Liver (tissue), 8 donors: ENCODE measurements at regions not wholly inside any gene's neighbourhood (a gene's known extent, or its start where the extent isn't known, plus 50 kb on each side); places are given as distances from the start of the nearest gene placed in this dataset.
"Not testable (repeated sequence)": the region's sequence is repeated elsewhere in the genome, so short reads cannot be mapped to it uniquely, and the experiment has no call there.

Source experiments
- DNase-seq: peaks from one replicate; pipeline ENCODE4 v3.0.0-alpha.2; 2017; ENCODE audit warnings: low spot score
- H3K27ac ChIP-seq, 2 donors: one replicate each; pipeline ENCODE4 v1.7.0; 2013; ENCODE audit warnings: inconsistent platforms in 2 of 2, low read length in 2 of 2, control low read depth in 1 of 2, low read depth in 1 of 2, mild to moderate bottlenecking in 1 of 2
- H3K27me3 ChIP-seq, 4 donors: one replicate each; pipeline versions ENCODE4 v1.6.1 to v1.7.0; 2013; ENCODE audit warnings: low read length in 3 of 4, inconsistent platforms in 1 of 4, mild to moderate bottlenecking in 1 of 4, moderate library complexity in 1 of 4; ENCODE audit not compliant: control insufficient read depth in 4 of 4, insufficient read depth in 4 of 4
- H3K36me3 ChIP-seq, 4 donors: one replicate each; pipeline versions ENCODE4 v1.6.1 to v1.7.0; 2013; ENCODE audit warnings: low read length in 3 of 4, mild to moderate bottlenecking in 3 of 4, low read depth in 1 of 4, moderate library complexity in 1 of 4; ENCODE audit not compliant: control insufficient read depth in 4 of 4, insufficient read depth in 3 of 4
- H3K4me1 ChIP-seq, 4 donors: one replicate each; pipeline versions ENCODE4 v1.6.1 to v1.7.0; 2013; ENCODE audit warnings: low read length in 3 of 4, mild to moderate bottlenecking in 3 of 4, moderate library complexity in 1 of 4; ENCODE audit not compliant: control insufficient read depth in 4 of 4, insufficient read depth in 4 of 4
- H3K4me3 ChIP-seq, 3 donors: one replicate each; pipeline versions ENCODE4 v1.6.1 to v1.7.0; 2013; ENCODE audit warnings: low read length in 3 of 3, control low read depth in 1 of 3, low read depth in 1 of 3, mild to moderate bottlenecking in 1 of 3
- H3K9ac ChIP-seq, 2 donors: one replicate each; pipeline ENCODE4 v1.7.0; 2013; ENCODE audit warnings: low read length in 2 of 2, mild to moderate bottlenecking in 2 of 2, moderate library complexity in 2 of 2, control low read depth in 1 of 2, low read depth in 1 of 2
- H3K9me3 ChIP-seq, 4 donors: one replicate each; pipeline versions ENCODE4 v1.6.1 to v1.7.0; 2013; ENCODE audit warnings: low read length in 3 of 4; ENCODE audit not compliant: control insufficient read depth in 4 of 4
- EGR1 ChIP-seq, 2 donors: IDR thresholded peaks; 2 replicates each; pipeline ENCODE4 v1.6.1; 2016 to 2018; ENCODE audit warnings: antibody characterized with exemption in 2 of 2, low read depth in 2 of 2
- FOXA1 ChIP-seq: IDR thresholded peaks from 2 replicates; pipeline ENCODE4 v1.6.1; 2016; ENCODE audit warnings: antibody characterized with exemption
- FOXA2 ChIP-seq: IDR thresholded peaks from 2 replicates; pipeline ENCODE4 v1.6.1; 2016; ENCODE audit warnings: antibody characterized with exemption
- GABPA ChIP-seq, 2 donors: IDR thresholded peaks in 1 of 2; conservative IDR thresholded peaks in 1 of 2; 2 replicates each; pipeline ENCODE4 v1.6.1; 2016; ENCODE audit warnings: antibody characterized with exemption in 2 of 2, mild to moderate bottlenecking in 1 of 2, moderate library complexity in 1 of 2
- HNF4A ChIP-seq, 2 donors: conservative IDR thresholded peaks; 2 replicates each; pipeline ENCODE4 v1.6.1; 2016; ENCODE audit warnings: antibody characterized with exemption in 2 of 2, mild to moderate bottlenecking in 2 of 2
- HNF4G ChIP-seq: IDR thresholded peaks from 2 replicates; pipeline ENCODE4 v1.6.1; 2016; ENCODE audit warnings: antibody characterized with exemption
- JUND ChIP-seq, 2 donors: IDR thresholded peaks; 2 replicates each; pipeline ENCODE4 v1.6.1; 2016; ENCODE audit warnings: antibody characterized with exemption in 2 of 2
- RAD21 ChIP-seq, 2 donors: IDR thresholded peaks; 2 replicates each; pipeline ENCODE4 v1.6.1; 2016; ENCODE audit warnings: antibody characterized with exemption in 2 of 2, mild to moderate bottlenecking in 2 of 2
- SP1 ChIP-seq: IDR thresholded peaks from 2 replicates; pipeline ENCODE4 v1.6.1; 2018; ENCODE audit warnings: antibody characterized with exemption, mild to moderate bottlenecking
- TAF1 ChIP-seq: conservative IDR thresholded peaks from 2 replicates; pipeline ENCODE4 v1.6.1; 2016; ENCODE audit warnings: antibody characterized with exemption, mild to moderate bottlenecking
- YY1 ChIP-seq: IDR thresholded peaks from 2 replicates; pipeline ENCODE4 v1.6.1; 2016; ENCODE audit warnings: antibody characterized with exemption, mild to moderate bottlenecking
- WGBS: extraction: QIAGEN DNeasy Blood & Tissue Kit; methylation state at CpG from one replicate; pipeline ENCODE4 v1.1.7; 2013; 5-methylcytosine and 5-hydroxymethylcytosine counted together
- TF ChIP-seq, protein P1 (sequence below): IDR thresholded peaks from 2 replicates; pipeline ENCODE4 v1.6.1; 2016; ENCODE audit warnings: antibody characterized with exemption, mild to moderate bottlenecking
- TF ChIP-seq, protein P2 (sequence below): IDR thresholded peaks from 2 replicates; pipeline ENCODE4 v1.6.1; 2016; ENCODE audit warnings: antibody characterized with exemption
- TF ChIP-seq, protein P3 (sequence below): IDR thresholded peaks from 2 replicates; pipeline ENCODE4 v1.6.1; 2016; ENCODE audit warnings: antibody characterized with exemption
- TF ChIP-seq, protein P4 (sequence below): fragments of 150-350 bp; IDR thresholded peaks from 2 replicates; pipeline ENCODE4 v1.5.1; 2017; ENCODE audit warnings: improper control_type of control experiment, low read depth, low read length; ENCODE audit not compliant: missing input control
- donor health status: healthy.
- donor health status: healthy.
- donor health status: healthy.
- donor health status: healthy.
- donor health status: healthy.

DNA sequence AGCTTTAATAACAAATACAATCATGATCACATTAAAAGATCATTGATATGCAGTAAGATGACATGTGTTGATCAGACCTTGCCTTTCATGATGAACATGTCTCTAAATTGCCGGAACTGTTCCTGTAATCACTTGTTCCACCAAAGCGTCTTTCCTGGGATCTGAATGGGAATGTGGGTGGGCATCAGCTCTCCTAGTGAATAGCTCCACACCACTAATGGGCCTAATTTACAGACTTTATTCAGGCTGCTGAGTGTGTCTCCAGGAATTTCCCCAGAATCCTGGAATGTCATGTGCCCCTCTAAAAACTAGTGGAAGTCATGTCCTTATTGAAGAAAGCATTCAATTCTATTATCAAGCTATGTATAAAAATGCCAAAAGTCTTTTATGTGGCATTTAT lies 765.1 kb upstream of the CTNND2 start (continued):
- TF ChIP-seq, protein P1, sequence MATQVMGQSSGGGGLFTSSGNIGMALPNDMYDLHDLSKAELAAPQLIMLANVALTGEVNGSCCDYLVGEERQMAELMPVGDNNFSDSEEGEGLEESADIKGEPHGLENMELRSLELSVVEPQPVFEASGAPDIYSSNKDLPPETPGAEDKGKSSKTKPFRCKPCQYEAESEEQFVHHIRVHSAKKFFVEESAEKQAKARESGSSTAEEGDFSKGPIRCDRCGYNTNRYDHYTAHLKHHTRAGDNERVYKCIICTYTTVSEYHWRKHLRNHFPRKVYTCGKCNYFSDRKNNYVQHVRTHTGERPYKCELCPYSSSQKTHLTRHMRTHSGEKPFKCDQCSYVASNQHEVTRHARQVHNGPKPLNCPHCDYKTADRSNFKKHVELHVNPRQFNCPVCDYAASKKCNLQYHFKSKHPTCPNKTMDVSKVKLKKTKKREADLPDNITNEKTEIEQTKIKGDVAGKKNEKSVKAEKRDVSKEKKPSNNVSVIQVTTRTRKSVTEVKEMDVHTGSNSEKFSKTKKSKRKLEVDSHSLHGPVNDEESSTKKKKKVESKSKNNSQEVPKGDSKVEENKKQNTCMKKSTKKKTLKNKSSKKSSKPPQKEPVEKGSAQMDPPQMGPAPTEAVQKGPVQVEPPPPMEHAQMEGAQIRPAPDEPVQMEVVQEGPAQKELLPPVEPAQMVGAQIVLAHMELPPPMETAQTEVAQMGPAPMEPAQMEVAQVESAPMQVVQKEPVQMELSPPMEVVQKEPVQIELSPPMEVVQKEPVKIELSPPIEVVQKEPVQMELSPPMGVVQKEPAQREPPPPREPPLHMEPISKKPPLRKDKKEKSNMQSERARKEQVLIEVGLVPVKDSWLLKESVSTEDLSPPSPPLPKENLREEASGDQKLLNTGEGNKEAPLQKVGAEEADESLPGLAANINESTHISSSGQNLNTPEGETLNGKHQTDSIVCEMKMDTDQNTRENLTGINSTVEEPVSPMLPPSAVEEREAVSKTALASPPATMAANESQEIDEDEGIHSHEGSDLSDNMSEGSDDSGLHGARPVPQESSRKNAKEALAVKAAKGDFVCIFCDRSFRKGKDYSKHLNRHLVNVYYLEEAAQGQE = no peak
- TF ChIP-seq TAF1 = no peak
- TF ChIP-seq JUND (IDR thresholded peaks at IDR 0.05) = no peak
- TF ChIP-seq, protein P2, sequence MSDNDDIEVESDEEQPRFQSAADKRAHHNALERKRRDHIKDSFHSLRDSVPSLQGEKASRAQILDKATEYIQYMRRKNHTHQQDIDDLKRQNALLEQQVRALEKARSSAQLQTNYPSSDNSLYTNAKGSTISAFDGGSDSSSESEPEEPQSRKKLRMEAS = no peak
- TF ChIP-seq FOXA2 = no peak
- TF ChIP-seq RAD21 (IDR thresholded peaks at IDR 0.05) = no peak

DNA sequence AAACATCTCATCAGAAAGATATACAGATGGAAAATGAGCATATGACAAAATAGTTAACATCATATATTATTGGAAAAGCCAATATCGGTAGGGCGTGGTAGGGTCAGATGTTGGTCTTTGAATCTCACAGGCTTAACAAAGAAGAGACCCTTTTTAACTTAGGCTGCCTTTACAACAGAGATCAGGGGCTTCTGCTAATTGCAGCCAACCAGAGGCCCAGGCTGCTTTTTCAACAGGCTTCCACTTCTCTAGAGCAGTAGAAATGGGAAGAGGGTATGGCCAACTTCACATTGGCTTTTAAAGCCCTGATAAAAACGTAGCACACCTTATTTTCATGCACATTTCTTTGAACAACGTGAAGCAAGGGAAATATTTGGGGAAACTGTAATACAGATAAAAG lies 764.3 kb upstream of the CTNND2 start:
- no peaks in the 10 kb centered on the region for H3K27me3 ChIP-seq
- 59% methylated on average over 4 of the region's 4 CpGs for WGBS
- no peak overlapping the region for H3K27ac ChIP-seq
- no peaks in the 10 kb centered on the region for H3K4me1 ChIP-seq
- H3K36me3 ChIP-seq = no peaks in the 10 kb centered on the region
- H3K9me3 ChIP-seq = no peaks in the 10 kb centered on the region
- H3K9ac ChIP-seq = no peak overlapping the region
- DNase-seq = no peak
- no peak for TF ChIP-seq FOXA2
- no peak for TF ChIP-seq EGR1 (IDR thresholded peaks at IDR 0.05; ENCODE audit: low read depth in 2 of 2)
- TF ChIP-seq, protein P1 = no peak
- TF ChIP-seq, protein P3, sequence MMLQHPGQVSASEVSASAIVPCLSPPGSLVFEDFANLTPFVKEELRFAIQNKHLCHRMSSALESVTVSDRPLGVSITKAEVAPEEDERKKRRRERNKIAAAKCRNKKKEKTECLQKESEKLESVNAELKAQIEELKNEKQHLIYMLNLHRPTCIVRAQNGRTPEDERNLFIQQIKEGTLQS = no peak
- no peak for TF ChIP-seq YY1
- TF ChIP-seq HNF4A (conservative IDR thresholded peaks at IDR 0.05) = no peak
- TF ChIP-seq SP1 = no peak
- TF ChIP-seq HNF4G = no peak
- TF ChIP-seq, protein P2 = no peak
- no peak for TF ChIP-seq RAD21 (IDR thresholded peaks at IDR 0.05)
- no peak for TF ChIP-seq GABPA (IDR thresholded peaks at IDR 0.05 in 1 of 2, conservative IDR thresholded peaks at IDR 0.05 in 1 of 2)
- no peak for TF ChIP-seq FOXA1
- no peak for TF ChIP-seq JUND (IDR thresholded peaks at IDR 0.05)
- TF ChIP-seq, protein P4, sequence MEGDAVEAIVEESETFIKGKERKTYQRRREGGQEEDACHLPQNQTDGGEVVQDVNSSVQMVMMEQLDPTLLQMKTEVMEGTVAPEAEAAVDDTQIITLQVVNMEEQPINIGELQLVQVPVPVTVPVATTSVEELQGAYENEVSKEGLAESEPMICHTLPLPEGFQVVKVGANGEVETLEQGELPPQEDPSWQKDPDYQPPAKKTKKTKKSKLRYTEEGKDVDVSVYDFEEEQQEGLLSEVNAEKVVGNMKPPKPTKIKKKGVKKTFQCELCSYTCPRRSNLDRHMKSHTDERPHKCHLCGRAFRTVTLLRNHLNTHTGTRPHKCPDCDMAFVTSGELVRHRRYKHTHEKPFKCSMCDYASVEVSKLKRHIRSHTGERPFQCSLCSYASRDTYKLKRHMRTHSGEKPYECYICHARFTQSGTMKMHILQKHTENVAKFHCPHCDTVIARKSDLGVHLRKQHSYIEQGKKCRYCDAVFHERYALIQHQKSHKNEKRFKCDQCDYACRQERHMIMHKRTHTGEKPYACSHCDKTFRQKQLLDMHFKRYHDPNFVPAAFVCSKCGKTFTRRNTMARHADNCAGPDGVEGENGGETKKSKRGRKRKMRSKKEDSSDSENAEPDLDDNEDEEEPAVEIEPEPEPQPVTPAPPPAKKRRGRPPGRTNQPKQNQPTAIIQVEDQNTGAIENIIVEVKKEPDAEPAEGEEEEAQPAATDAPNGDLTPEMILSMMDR = no peak
- TF ChIP-seq TAF1 = no peak
- no peak overlapping the region for H3K4me3 ChIP-seq

DNA sequence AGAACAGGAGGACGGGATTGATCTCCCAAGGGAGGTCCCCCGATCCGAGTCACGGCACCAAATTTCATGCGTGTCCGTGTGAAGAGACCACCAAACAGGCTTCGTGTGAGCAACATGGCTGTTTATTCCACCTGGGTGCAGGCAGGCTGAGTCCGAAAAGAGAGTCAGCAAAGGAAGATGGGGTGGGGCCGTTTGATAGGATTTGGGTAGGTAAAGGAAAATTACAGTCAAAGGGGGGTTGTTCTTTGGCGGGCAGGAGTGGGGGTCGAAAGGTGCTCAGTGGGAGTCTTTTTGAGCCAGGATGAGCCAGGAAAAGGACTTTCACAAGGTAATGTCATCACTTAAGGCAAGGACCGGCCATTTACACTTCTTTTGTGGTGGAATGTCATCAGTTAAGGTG lies 763.6 kb upstream of the CTNND2 start:
- not testable (repeated sequence) for H3K36me3 ChIP-seq, DNase-seq, H3K9ac ChIP-seq, H3K27ac ChIP-seq, H3K27me3 ChIP-seq, H3K4me3 ChIP-seq, H3K4me1 ChIP-seq, H3K9me3 ChIP-seq
- WGBS = 76% methylated on average over 12 of the region's 12 CpGs

DNA sequence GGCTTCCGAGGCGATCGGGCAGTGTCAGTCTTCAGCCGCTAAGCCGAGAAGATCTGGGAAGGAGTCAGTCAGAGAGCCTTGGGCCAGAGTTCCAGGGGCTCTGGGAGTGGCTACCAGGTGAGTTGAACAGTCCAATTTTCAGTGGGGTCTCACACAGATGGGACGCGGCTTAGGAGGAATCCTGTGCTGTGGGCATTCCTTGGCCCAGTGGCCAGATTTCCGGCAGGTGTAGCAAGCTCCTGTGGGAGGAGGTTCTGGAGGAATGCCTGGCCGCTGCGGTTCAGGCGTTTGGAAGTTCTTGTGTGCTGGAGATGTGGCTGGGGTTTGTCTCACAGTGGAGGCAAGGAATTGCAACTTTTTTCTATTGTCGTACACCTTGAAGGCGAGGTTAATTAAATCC lies 761.5 kb upstream of the CTNND2 start:
- H3K27me3 ChIP-seq, H3K27ac ChIP-seq, H3K4me1 ChIP-seq, H3K4me3 ChIP-seq, H3K9me3 ChIP-seq, H3K9ac ChIP-seq, H3K36me3 ChIP-seq, DNase-seq: not testable (repeated sequence)
- 81% methylated on average over 8 of the region's 13 CpGs for WGBS
